K562 (cell line): ENCODE measurements at regions not wholly inside any gene's neighbourhood (a gene's known extent, or its start where the extent isn't known, plus 50 kb on each side); places are given as distances from the start of the nearest gene placed in this dataset.

Experiments used
- ATAC-seq: fragments of 200-7000 bp; cut with Tn5 transposase; 3 replicates; pipeline ENCODE4 v1.9.1; 2020; ENCODE audit warnings: moderate library complexity
- BruUV-seq: library from RNA; stranded (reverse); fragments of 400-500 nt; replicated peaks from 2 replicates; lab custom pipeline; 2021; lab: Mats Ljungman, UMichigan
- CTCF ChIA-PET: fragments of 300-600 bp; formaldehyde crosslinking; extraction: SDS; loops from one replicate; lab custom pipeline; 2021; ENCODE audit warnings: low intra/inter-chr PET ratio; lab: Yijun Ruan, JAX
- POLR2A ChIA-PET: fragments of 300-600, 350-650 bp; sonication (Branson Sonifier 250); formaldehyde crosslinking; extraction: SDS; loops from one replicate; lab custom pipeline; 2021; ENCODE audit warnings: antibody characterized with exemption, inconsistent platforms; lab: Yijun Ruan, JAX
- DNase-seq, 4 experiments: peaks; one replicate each; pipeline versions ENCODE4 v3.0.0 to v3.0.0-alpha.2; 2011 to 2018; ENCODE audit warnings: low spot score in 3 of 4, mixed read lengths in 3 of 4; ENCODE audit errors: extremely low read depth in 1 of 4
- FAIRE-seq: peaks from 2 replicates; lab custom pipeline; 2011; peaks lifted over from hg19 to GRCh38; lab: Jason Lieb, UNC
- H2AFZ ChIP-seq: 2 replicates; pipeline ENCODE4 v1.6.0; 2011; ENCODE audit warnings: low read depth, low read length, control low read depth, inconsistent platforms
- H3K27ac ChIP-seq: fragments of 200-600 bp; 3 replicates; pipeline ENCODE4 v1.8.0; 2011; ENCODE audit warnings: low read depth, mild to moderate bottlenecking, control low read depth, inconsistent platforms, low read length, moderate library complexity, mixed read lengths; ENCODE audit errors: extremely low read depth
- H3K27me3 ChIP-seq, 2 experiments: fragments of 300-600 bp in 1 of 2; 2 replicates in 1 of 2; 3 replicates in 1 of 2; pipeline versions ENCODE4 v1.6.0 to v1.8.0; 2011; ENCODE audit warnings: inconsistent platforms in 2 of 2, low read length in 2 of 2, mild to moderate bottlenecking in 1 of 2, mixed read lengths in 1 of 2, moderate library complexity in 1 of 2; ENCODE audit not compliant: control insufficient read depth in 2 of 2, insufficient read depth in 2 of 2
- H3K36me3 ChIP-seq: fragments of 300-600 bp; 3 replicates; pipeline ENCODE4 v1.8.0; 2011; ENCODE audit warnings: mild to moderate bottlenecking, low read length, inconsistent platforms; ENCODE audit not compliant: control insufficient read depth, insufficient read depth
- H3K4me1 ChIP-seq, 2 experiments: fragments of 200-600 bp in 1 of 2; replicated peaks in 1 of 2; 2 replicates in 1 of 2; 3 replicates in 1 of 2; pipeline versions ENCODE4 v1.5.1 to v1.8.0; 2011; ENCODE audit warnings: inconsistent platforms in 2 of 2, low read length in 2 of 2, mild to moderate bottlenecking in 1 of 2, mixed read lengths in 1 of 2, moderate library complexity in 1 of 2; ENCODE audit not compliant: control insufficient read depth in 2 of 2, insufficient read depth in 2 of 2
- H3K4me2 ChIP-seq: 2 replicates; pipeline ENCODE4 v1.6.1; 2011; ENCODE audit warnings: low read length, control low read depth, inconsistent platforms, mixed read lengths; ENCODE audit not compliant: insufficient read depth
- H3K4me3 ChIP-seq: fragments of 200-600 bp; sonication (generic), shearing (Covaris generic); 2 replicates; pipeline ENCODE4 v1.5.1; 2016; ENCODE audit warnings: control low read depth, inconsistent platforms
- H3K79me2 ChIP-seq: fragments of 200-600 bp; 3 replicates; pipeline ENCODE4 v1.8.0; 2011; ENCODE audit warnings: low read length, inconsistent platforms; ENCODE audit not compliant: control insufficient read depth, insufficient read depth
- H3K9ac ChIP-seq, 2 experiments: 2 replicates each; pipeline versions ENCODE4 v1.6.0 to v1.6.1; 2011; ENCODE audit warnings: low read depth in 2 of 2, low read length in 2 of 2, control low read depth in 1 of 2, inconsistent platforms in 1 of 2, mild to moderate bottlenecking in 1 of 2, mixed read lengths in 1 of 2; ENCODE audit not compliant: insufficient read depth in 1 of 2
- H3K9me1 ChIP-seq: one replicate; pipeline ENCODE4 v1.6.0; 2011; ENCODE audit warnings: inconsistent platforms, mild to moderate bottlenecking, low read length, moderate library complexity; ENCODE audit not compliant: control insufficient read depth, insufficient read depth
- H3K9me3 ChIP-seq: replicated peaks from 2 replicates; pipeline ENCODE4 v1.5.1; 2011; ENCODE audit warnings: low read depth, low read length, inconsistent platforms; ENCODE audit not compliant: control insufficient read depth, insufficient read depth
- H4K20me1 ChIP-seq: replicated peaks from 2 replicates; pipeline ENCODE4 v1.6.1; 2011; ENCODE audit warnings: low read length, inconsistent platforms, mixed read lengths; ENCODE audit not compliant: control insufficient read depth, insufficient read depth
- CBX2 ChIP-seq: fragments of 200-600 bp; sonication (generic); IDR thresholded peaks from one replicate; pipeline ENCODE4 v1.6.1; 2012; ENCODE audit warnings: mild to moderate bottlenecking, low read length, inconsistent platforms; ENCODE audit not compliant: insufficient read depth, poor library complexity, severe bottlenecking
- GABPB1 ChIP-seq: sonication (generic); formaldehyde crosslinking; IDR thresholded peaks from 2 replicates; pipeline ENCODE4 v1.8.0; 2022; ENCODE audit warnings: mild to moderate bottlenecking, missing genetic modification reagents
- IFI16 ChIP-seq: fragments of 250-450 bp; sonication (Bioruptor Pico); IDR thresholded peaks from 2 replicates; pipeline ENCODE4 v2.1.2; 2022; ENCODE audit warnings: mild to moderate bottlenecking, inconsistent platforms
- ILK ChIP-seq: fragments of 450-650 bp; IDR thresholded peaks from 2 replicates; pipeline ENCODE4 v1.6.1; 2016; ENCODE audit warnings: missing genetic modification characterization, low read depth, mild to moderate bottlenecking, missing compliant biosample characterization, moderate library complexity, borderline replicate concordance
- OTX1 ChIP-seq: fragments of 450-650 bp; formaldehyde crosslinking; IDR thresholded peaks from 2 replicates; pipeline ENCODE4 v1.4.0; 2022; ENCODE audit warnings: mild to moderate bottlenecking
- RUNX1 ChIP-seq: sonication (generic); IDR thresholded peaks from 2 replicates; pipeline ENCODE4 v1.6.1; 2016; ENCODE audit warnings: antibody characterized with exemption, low read depth
- UBTF ChIP-seq, 2 experiments: IDR thresholded peaks; 2 replicates each; pipeline ENCODE4 v1.6.1; 2012; ENCODE audit warnings: improper control_type of control experiment in 2 of 2, low read depth in 2 of 2, low read length in 2 of 2, borderline replicate concordance in 1 of 2
- USF1 ChIP-seq: sonication (generic); formaldehyde crosslinking; IDR thresholded peaks from 2 replicates; pipeline ENCODE4 v1.9.0; 2022; ENCODE audit warnings: mild to moderate bottlenecking, missing genetic modification reagents
- ZNF212 ChIP-seq: fragments of 450-650 bp; formaldehyde crosslinking; IDR thresholded peaks from 2 replicates; pipeline ENCODE4 v1.4.0; 2020; ENCODE audit warnings: mild to moderate bottlenecking
- ZNF354B ChIP-seq: fragments of 250-450 bp; sonication (Bioruptor Pico); IDR thresholded peaks from 2 replicates; pipeline ENCODE4 v1.4.0; 2020
- ZNF436 ChIP-seq: fragments of 250-450, 450-650 bp; sonication (Bioruptor Pico); formaldehyde crosslinking; IDR thresholded peaks from 2 replicates; pipeline ENCODE4 v1.7.0; 2020; ENCODE audit warnings: mild to moderate bottlenecking
- in situ Hi-C: fragments of 300-500 bp; cut with MboI; formaldehyde crosslinking; loops from 4 replicates; pipeline ENCODE4 v1.15.0; 2018; ENCODE audit warnings: inconsistent platforms, mixed read lengths
- intact Hi-C: fragments of 100-400 bp; cut with micrococcal nuclease; formaldehyde crosslinking; loops from 2 replicates; pipeline ENCODE4 v1.14.2; 2022
- TF ChIP-seq, protein P1 (sequence below): sonication (generic); formaldehyde crosslinking; IDR thresholded peaks from 2 replicates; pipeline ENCODE4 v1.8.1; 2023; ENCODE audit warnings: mild to moderate bottlenecking, missing genetic modification reagents

- no peak for TF ChIP-seq USF1
Observed at GRCh38 chr7:120097020-120097419, 176.0 kb upstream of the KCND2 start (continued).

DNA sequence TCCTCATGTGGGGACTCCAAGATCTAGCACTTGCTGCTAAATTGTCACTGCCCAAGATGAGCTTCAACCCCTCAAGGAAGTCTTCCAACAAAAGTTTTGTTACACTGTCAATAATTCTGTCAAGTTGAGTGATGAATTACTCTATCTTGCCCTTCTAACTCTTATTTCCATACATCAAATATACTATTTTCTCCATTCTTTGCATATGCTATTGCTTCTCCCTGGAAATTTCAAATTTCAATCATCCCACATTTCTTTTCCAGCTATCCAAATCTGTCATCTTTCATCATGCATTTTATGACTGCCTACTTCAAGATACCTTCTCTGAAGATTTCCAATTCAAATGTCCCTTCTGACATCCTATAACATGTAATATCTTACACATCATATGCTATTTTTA, 175.2 kb upstream of the KCND2 start:
- BruUV-seq = no TSS peak
- Histone ChIP-seq H3K27me3 (no peaks in the 10 kb centered on the region), H3K4me3 (no peak overlapping the region), H3K9me1 (no peaks in the 10 kb centered on the region), H4K20me1 (no peaks in the 10 kb centered on the region), H3K27ac (no peak overlapping the region), H3K4me1 (no peaks in the 10 kb centered on the region), H2AFZ (no peak overlapping the region), H3K4me2 (no peak overlapping the region), H3K9ac (no peak overlapping the region), H3K36me3 (no peaks in the 10 kb centered on the region), H3K79me2 (no peaks in the 10 kb centered on the region), H3K9me3 (no peaks in the 10 kb centered on the region)
- in situ Hi-C loops = no loop called here
- ChIA-PET CTCF (no interaction called here), POLR2A (no interaction called here)
- intact Hi-C loops = loop anchor here (10.0 kb wide), 2 partner anchors 637 to 823 kb away; no protein-coding TSS in a partner anchor
- DNase-seq = no peak
- no peak for ATAC-seq
- TF ChIP-seq OTX1 (CRISPR knock-in tag) (no peak), ZNF212 (CRISPR knock-in tag) (no peak), ZNF436 (CRISPR knock-in tag) (no peak), IFI16 (no peak), UBTF (IDR thresholded peaks at IDR 0.05; ENCODE audit: borderline replicate concordance in 1 of 2, low read depth in 2 of 2, low read length in 2 of 2) (no peak), GABPB1 (CRISPR knock-in tag) (no peak), CBX2 (no peak), ILK (tag) (no peak), RUNX1 (no peak), ZNF354B (CRISPR knock-in tag) (no peak)
- TF ChIP-seq, protein P1, sequence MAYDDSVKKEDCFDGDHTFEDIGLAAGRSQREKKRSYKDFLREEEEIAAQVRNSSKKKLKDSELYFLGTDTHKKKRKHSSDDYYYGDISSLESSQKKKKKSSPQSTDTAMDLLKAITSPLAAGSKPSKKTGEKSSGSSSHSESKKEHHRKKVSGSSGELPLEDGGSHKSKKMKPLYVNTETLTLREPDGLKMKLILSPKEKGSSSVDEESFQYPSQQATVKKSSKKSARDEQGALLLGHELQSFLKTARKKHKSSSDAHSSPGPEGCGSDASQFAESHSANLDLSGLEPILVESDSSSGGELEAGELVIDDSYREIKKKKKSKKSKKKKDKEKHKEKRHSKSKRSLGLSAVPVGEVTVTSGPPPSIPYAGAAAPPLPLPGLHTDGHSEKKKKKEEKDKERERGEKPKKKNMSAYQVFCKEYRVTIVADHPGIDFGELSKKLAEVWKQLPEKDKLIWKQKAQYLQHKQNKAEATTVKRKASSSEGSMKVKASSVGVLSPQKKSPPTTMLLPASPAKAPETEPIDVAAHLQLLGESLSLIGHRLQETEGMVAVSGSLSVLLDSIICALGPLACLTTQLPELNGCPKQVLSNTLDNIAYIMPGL (CRISPR knock-in tag) = no peak
- FAIRE-seq = peak; percentile 37
